Effector memory CD4-positive, alpha-beta T cell (primary cell): ENCODE measurements at regions not wholly inside any gene's neighbourhood (a gene's known extent, or its start where the extent isn't known, plus 50 kb on each side); places are given as distances from the start of the nearest gene placed in this dataset.

Source experiments
- DNase-seq, 3 donors: peaks; one replicate each; pipeline ENCODE4 v3.0.0-alpha.2; 2020
- H3K27ac ChIP-seq: 2 replicates; pipeline ENCODE4 v1.7.0; 2013; ENCODE audit warnings: mild to moderate bottlenecking, low read length, moderate library complexity; ENCODE audit not compliant: insufficient read depth, poor library complexity, severe bottlenecking
- H3K27me3 ChIP-seq: replicated peaks from 2 replicates; pipeline ENCODE4 v1.7.0; 2013; ENCODE audit warnings: mild to moderate bottlenecking, low read length; ENCODE audit not compliant: insufficient read depth, control insufficient read depth, poor library complexity, severe bottlenecking
- H3K36me3 ChIP-seq: 2 replicates; pipeline ENCODE4 v1.7.0; 2013; ENCODE audit warnings: mild to moderate bottlenecking, low read length, moderate library complexity; ENCODE audit not compliant: control insufficient read depth, insufficient read depth
- H3K4me1 ChIP-seq: 2 replicates; pipeline ENCODE4 v1.7.0; 2013; ENCODE audit warnings: low read length, mild to moderate bottlenecking; ENCODE audit not compliant: control insufficient read depth, insufficient read depth, poor library complexity, severe bottlenecking
- H3K4me3 ChIP-seq: 2 replicates; pipeline ENCODE4 v1.7.0; 2013; ENCODE audit warnings: low read length, low read depth, mild to moderate bottlenecking; ENCODE audit not compliant: insufficient read depth, poor library complexity, severe bottlenecking
- H3K9me3 ChIP-seq: 2 replicates; pipeline ENCODE4 v1.7.0; 2013; ENCODE audit warnings: mild to moderate bottlenecking, low read length, moderate library complexity; ENCODE audit not compliant: control insufficient read depth

DNA sequence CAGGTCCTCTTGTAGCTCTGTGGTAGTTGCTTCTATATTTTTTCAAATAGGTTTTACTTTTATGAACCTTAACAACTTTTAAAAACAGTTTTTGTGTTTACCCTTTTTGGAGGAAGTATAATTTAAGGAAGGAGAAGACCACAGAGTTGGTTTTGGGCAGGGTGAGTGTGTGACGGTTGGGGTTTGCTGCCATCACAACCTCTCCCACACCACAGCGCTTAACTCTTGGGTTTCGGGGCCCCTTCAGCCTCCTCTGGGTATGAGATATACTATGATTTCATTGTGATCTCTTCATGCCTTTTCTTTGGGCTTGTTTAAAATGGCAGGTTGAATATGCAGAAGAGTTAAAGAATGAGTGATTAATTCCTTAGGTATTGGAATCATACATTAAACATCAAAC is 228.7 kb upstream of the CRY1 start:
- H3K4me1 ChIP-seq, result peaks cover 16% of the 10 kb centered on the region
- peak overlapping the region; percentile 60 for H3K27ac ChIP-seq
- H3K4me3 ChIP-seq, result peak overlapping the region; percentile 75
- peak in 1 of 3 donors; percentile 22 for DNase-seq
- no peaks in the 10 kb centered on the region for H3K9me3 ChIP-seq
- H3K36me3 ChIP-seq, result no peaks in the 10 kb centered on the region
- no peaks in the 10 kb centered on the region for H3K27me3 ChIP-seq

DNA sequence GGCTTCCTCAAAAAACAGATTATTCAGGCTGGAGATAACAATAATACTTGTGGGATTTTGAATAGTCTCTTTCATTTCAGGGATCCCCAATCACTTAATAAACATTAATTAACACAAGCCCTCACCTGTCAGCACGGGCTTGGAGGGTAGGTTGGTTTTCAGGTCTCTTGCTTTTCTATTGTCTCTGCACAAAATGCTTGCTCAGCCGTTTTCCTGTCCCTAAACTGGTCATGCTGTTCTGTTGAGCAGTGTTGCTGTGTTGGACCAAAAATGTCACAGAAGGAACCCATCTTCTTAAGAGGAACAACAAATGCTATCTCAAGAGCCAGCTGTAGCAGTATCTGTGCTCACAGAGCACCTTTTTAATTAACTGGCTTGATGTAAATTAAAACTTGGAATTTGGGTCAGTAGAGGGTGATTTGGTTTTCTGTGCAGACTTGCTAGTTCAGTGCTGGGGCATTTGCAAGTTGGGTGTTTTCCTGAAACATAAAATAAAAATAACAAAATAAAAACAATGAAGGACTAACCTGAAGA is 231.8 kb upstream of the CRY1 start:
- Histone ChIP-seq H3K27ac (no peak overlapping the region), H3K4me3 (no peak overlapping the region), H3K4me1 (peaks cover 16% of the 10 kb centered on the region), H3K36me3 (no peaks in the 10 kb centered on the region), H3K27me3 (no peaks in the 10 kb centered on the region), H3K9me3 (no peaks in the 10 kb centered on the region)
- no peak for DNase-seq

DNA sequence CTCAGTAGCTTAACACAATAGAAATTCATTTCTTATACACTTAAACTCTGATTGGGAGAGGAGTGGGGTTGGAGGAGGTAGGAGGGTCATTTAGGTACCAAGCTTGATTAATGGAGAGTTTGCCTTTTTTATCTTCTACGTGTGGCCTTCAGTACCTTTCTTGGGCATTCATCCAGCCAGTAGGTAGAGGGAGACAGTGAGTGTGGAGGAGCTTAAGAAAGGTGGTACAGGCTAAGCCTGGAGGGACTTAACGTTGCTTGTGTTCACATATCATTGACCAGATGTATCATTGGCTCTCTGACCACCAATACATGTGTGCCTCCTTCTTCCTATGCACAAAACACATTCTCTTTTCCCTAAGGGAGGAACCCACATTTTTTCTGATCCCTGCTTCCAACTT is 232.9 kb upstream of the CRY1 start:
- H3K4me3 ChIP-seq, result no peak overlapping the region
- no peaks in the 10 kb centered on the region for H3K27me3 ChIP-seq
- H3K27ac ChIP-seq, result no peak overlapping the region
- H3K9me3 ChIP-seq, result no peaks in the 10 kb centered on the region
- no peaks in the 10 kb centered on the region for H3K36me3 ChIP-seq
- no peak for DNase-seq
- peaks cover 12% of the 10 kb centered on the region for H3K4me1 ChIP-seq

- Histone ChIP-seq H3K4me1 (peaks cover 1% of the 10 kb centered on the region), H3K9me3 (no peaks in the 10 kb centered on the region), H3K4me3 (no peak overlapping the region), H3K27me3 (no peaks in the 10 kb centered on the region), H3K36me3 (no peaks in the 10 kb centered on the region), H3K27ac (no peak overlapping the region)
- DNase-seq, result no peak
Measured at GRCh38 chr12:107327651-107328182, 234.4 kb upstream of the CRY1 start.

DNA sequence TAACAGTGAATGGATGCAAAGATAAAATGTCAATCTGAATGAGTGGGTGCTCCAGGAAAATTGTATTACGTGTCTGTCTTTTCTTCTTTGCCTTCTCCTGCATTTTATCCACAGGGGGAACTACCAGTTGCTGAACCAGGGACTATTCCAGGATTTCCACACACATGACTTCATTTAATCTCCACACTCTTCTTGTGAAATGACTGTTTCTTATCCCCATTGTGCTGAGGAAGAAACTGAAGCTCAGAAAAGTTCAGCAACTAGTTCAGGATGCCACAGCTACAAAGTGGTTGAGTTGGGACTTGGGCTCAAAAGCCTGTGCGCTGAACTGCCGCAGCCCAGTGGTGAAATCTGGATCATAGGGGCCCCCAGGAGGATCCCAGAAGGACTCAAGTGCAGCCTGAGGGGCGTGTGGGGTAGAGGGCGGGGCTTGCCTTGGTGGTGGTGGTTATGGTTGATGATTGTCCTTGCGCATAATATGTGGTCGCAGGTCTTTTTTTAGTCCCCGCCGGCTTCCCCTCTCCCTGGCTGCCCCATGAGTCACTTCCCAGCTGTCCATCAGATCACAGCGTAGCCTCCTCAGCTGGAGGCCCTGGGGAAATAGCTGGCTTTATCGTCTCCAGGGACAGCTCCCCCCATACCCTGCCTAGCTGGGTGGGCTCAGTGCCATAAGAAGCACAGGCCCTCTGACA is 235.2 kb upstream of the CRY1 start:
- no peaks in the 10 kb centered on the region for H3K4me1 ChIP-seq
- H3K27ac ChIP-seq, result no peak overlapping the region
- no peaks in the 10 kb centered on the region for H3K9me3 ChIP-seq
- no peaks in the 10 kb centered on the region for H3K36me3 ChIP-seq
- H3K4me3 ChIP-seq, result no peak overlapping the region
- no peak for DNase-seq
- H3K27me3 ChIP-seq, result no peaks in the 10 kb centered on the region

DNA sequence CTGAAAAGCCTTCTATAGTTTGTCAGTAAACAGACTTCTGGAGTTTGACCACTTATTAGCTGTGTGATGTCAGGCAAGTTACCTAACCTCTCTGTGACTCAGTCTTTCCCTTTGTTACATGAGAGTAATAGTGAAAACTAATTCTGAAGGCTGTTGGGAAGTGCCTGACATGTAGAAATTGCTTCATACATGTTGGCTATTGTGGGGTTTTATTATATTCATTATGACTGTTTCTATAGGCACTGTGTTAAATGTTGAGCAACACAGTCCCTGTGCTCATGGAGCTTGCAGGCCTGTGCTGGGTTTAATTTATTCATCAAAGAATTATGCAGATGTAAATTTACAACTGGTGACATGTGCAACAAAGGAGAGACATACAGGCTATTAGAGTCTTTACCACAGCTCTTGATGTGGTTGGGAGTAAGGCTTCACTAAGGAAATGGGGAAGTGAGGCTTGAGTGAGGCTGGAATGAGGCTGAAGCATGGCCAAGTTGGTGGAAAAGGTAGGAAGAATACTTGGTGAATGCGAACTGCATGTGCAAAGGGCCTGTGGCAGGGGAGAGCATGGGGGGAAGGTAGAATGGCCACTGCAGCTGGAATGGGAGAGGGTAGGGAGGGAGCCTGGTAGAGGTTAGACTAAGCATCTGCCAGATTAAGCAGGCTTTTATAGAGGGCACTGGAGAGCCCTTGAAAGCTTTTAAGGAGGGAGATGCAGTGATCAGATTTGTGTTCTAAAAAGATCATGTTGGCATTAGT is 236.4 kb upstream of the CRY1 start:
- Histone ChIP-seq H3K4me3 (no peak overlapping the region), H3K36me3 (no peaks in the 10 kb centered on the region), H3K27ac (no peak overlapping the region), H3K4me1 (no peaks in the 10 kb centered on the region), H3K9me3 (no peaks in the 10 kb centered on the region), H3K27me3 (no peaks in the 10 kb centered on the region)
- DNase-seq, result no peak

DNA sequence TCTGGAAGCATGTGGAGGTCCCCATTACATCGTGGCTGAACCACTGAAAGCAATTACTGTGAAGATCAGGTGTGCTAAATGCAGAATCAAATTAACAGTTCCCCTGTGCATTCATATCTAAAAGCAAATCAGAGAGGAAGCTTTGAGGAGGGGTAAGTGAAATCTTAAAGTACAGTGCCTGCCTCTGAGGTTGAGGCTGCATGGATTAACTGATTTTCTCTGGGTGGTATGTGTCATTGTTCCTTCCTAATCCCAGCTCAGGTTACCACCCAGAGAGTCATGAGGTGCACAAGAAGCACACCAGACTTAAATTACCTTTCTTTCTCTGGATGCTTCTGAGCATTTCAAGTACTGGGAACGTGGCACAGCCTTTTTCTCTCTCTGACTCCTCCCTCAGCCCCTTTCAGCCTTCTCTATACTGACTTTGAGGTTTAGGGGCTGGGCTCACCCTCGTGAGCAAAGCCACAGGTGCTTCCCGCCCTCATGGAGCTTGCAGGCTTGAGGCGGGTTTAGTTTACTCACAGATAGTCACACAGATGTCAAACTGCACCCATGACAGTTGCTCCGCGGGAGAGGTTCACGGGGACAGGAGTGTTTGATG is 237.6 kb upstream of the CRY1 start:
- H3K4me3 ChIP-seq, result no peak overlapping the region
- H3K36me3 ChIP-seq, result no peaks in the 10 kb centered on the region
- H3K27me3 ChIP-seq, result no peaks in the 10 kb centered on the region
- no peaks in the 10 kb centered on the region for H3K4me1 ChIP-seq
- no peaks in the 10 kb centered on the region for H3K9me3 ChIP-seq
- H3K27ac ChIP-seq, result no peak overlapping the region
- no peak for DNase-seq

- Histone ChIP-seq H3K36me3 (no peaks in the 10 kb centered on the region), H3K9me3 (no peaks in the 10 kb centered on the region), H3K27ac (no peak overlapping the region), H3K27me3 (no peaks in the 10 kb centered on the region), H3K4me3 (no peak overlapping the region), H3K4me1 (no peaks in the 10 kb centered on the region)
- DNase-seq, result no peak
Measured at GRCh38 chr12:107331471-107331870, 238.1 kb upstream of the CRY1 start.

GRCh38 chr12:107331912-107332311 is 238.6 kb upstream of the CRY1 start:
- no peak overlapping the region for H3K27ac ChIP-seq
- no peaks in the 10 kb centered on the region for H3K27me3 ChIP-seq
- H3K36me3 ChIP-seq, result no peaks in the 10 kb centered on the region
- no peaks in the 10 kb centered on the region for H3K4me1 ChIP-seq
- no peaks in the 10 kb centered on the region for H3K9me3 ChIP-seq
- no peak for DNase-seq
- no peak overlapping the region for H3K4me3 ChIP-seq

DNA sequence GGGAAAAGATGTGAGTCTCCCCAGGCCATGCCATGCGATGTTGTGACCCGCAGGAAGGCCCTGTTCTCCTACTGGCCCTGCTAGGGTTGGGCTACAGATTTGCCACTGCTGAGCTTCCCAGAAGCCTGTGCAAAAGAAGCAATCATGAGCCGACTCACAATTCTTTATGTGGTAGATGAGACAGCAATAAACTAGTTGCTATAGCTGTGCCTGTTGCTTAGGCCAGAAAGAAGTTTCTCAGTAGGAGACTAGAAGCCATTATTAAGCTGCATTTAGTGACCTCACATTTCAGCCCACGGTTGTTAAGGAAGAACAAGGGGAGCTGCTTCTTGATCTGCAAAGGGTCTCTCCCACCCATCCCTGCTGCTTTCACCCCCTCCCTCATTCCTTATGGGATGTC is 239.4 kb upstream of the CRY1 start:
- no peak overlapping the region for H3K4me3 ChIP-seq

More for the DNA sequence above, 239.4 kb upstream of the CRY1 start:
- no peaks in the 10 kb centered on the region for H3K9me3 ChIP-seq
- H3K27ac ChIP-seq, result no peak overlapping the region
- no peak for DNase-seq
- no peaks in the 10 kb centered on the region for H3K36me3 ChIP-seq
- H3K4me1 ChIP-seq, result no peaks in the 10 kb centered on the region
- H3K27me3 ChIP-seq, result no peaks in the 10 kb centered on the region
